ENCODE measurements at regions not wholly inside any gene's neighbourhood (a gene's known extent, or its start where the extent isn't known, plus 50 kb on each side); places are given as distances from the start of the nearest gene placed in this dataset.

GRCh38 chr13:55783841-55784240 is 1356.9 kb upstream of the PRR20A start:
- Histone ChIP-seq H3K27me3 (ENCODE audit: control insufficient read depth, insufficient read depth, low read length) (no peaks in the 10 kb centered on the region), H3K9me3 (ENCODE audit: control insufficient read depth, insufficient read depth, low read length) (no peaks in the 10 kb centered on the region), H3K4me1 (ENCODE audit: control insufficient read depth, insufficient read depth, low read length) (no peaks in the 10 kb centered on the region), H3K4me3 (ENCODE audit: low read length) (no peak overlapping the region), H3K27ac (ENCODE audit: low read length) (no peak overlapping the region), H3K36me3 (ENCODE audit: control insufficient read depth, insufficient read depth, low read length) (no peaks in the 10 kb centered on the region)
- Mint-ChIP-seq H3K9me3 (peaks cover 10 to 19% of the 10 kb centered on the region in 2 donors), H3K4me1 (no peaks in the 10 kb centered on the region), H3K27me3 (ENCODE audit: low read depth in 2 of 2) (no peaks in the 10 kb centered on the region), H3K4me3 (no peak overlapping the region), H3K36me3 (peaks cover 20% of the 10 kb centered on the region), H3K27ac (no peak overlapping the region)
- no CpG with 5 or more reads among the region's 1 CpG for WGBS (ENCODE audit: insufficient coverage)
- DNase-seq: no peak
- intact Hi-C loops (cut with micrococcal nuclease): no loop called here
- ATAC-seq: no peak
- TF ChIP-seq, protein P1, sequence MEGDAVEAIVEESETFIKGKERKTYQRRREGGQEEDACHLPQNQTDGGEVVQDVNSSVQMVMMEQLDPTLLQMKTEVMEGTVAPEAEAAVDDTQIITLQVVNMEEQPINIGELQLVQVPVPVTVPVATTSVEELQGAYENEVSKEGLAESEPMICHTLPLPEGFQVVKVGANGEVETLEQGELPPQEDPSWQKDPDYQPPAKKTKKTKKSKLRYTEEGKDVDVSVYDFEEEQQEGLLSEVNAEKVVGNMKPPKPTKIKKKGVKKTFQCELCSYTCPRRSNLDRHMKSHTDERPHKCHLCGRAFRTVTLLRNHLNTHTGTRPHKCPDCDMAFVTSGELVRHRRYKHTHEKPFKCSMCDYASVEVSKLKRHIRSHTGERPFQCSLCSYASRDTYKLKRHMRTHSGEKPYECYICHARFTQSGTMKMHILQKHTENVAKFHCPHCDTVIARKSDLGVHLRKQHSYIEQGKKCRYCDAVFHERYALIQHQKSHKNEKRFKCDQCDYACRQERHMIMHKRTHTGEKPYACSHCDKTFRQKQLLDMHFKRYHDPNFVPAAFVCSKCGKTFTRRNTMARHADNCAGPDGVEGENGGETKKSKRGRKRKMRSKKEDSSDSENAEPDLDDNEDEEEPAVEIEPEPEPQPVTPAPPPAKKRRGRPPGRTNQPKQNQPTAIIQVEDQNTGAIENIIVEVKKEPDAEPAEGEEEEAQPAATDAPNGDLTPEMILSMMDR (IDR thresholded peaks at IDR 0.05): no peak

GRCh38 chr13:55788548-55788947 is 1352.2 kb upstream of the PRR20A start:
- no peak overlapping the region for H3K27ac ChIP-seq (ENCODE audit: low read length)
- H3K27me3 ChIP-seq (ENCODE audit: control insufficient read depth, insufficient read depth, low read length): no peaks in the 10 kb centered on the region
- H3K4me1 Mint-ChIP-seq: no peaks in the 10 kb centered on the region
- TF ChIP-seq, protein P1 (IDR thresholded peaks at IDR 0.05): no peak
- ATAC-seq (no peak), DNase-seq (no peak)
- H3K9me3 Mint-ChIP-seq: peaks cover 13 to 24% of the 10 kb centered on the region in 2 donors
- H3K9me3 ChIP-seq (ENCODE audit: control insufficient read depth, insufficient read depth, low read length): no peaks in the 10 kb centered on the region
- H3K27ac Mint-ChIP-seq: no peak overlapping the region
- 100% methylated on average over 1 of the region's 1 CpG for WGBS (ENCODE audit: insufficient coverage)
- H3K27me3 Mint-ChIP-seq (ENCODE audit: low read depth in 2 of 2): no peaks in the 10 kb centered on the region
- no peak overlapping the region for H3K4me3 ChIP-seq (ENCODE audit: low read length)
- H3K4me1 ChIP-seq (ENCODE audit: control insufficient read depth, insufficient read depth, low read length): no peaks in the 10 kb centered on the region
- intact Hi-C loops (cut with micrococcal nuclease): no loop called here
- no peaks in the 10 kb centered on the region for H3K36me3 ChIP-seq (ENCODE audit: control insufficient read depth, insufficient read depth, low read length)
- H3K36me3 Mint-ChIP-seq: peaks cover 17% of the 10 kb centered on the region
- H3K4me3 Mint-ChIP-seq: no peak overlapping the region

DNA sequence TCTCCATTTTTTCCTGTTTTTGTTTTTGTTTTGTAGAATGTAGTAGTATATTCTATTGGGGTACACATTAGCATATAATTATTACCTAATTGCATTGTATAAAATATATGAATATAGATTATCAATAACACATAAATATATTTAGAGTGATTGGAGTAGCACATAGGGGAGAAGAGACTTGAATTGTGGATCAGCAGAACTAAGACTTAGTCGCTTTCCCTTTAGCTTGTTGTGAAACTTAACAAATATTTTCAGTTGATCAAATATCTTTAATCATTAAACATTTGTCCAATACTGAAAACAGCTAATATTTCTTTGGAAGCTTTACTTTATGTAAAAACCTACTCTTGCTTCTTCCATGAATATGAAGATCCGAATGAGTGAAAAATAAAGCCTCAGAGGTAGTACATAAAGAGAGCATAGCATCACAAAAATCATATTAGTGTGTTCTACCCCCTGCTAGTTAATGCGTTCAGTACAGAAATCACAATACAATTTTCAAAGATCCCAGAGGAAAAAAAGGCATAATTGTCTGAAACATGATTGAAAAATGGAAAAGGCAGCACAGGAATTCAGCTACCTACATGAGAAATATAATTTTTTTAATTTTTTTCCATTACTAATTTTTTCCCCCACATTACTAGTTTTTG is 1348.0 kb upstream of the PRR20A start:
- Mint-ChIP-seq H3K4me3 (no peak overlapping the region), H3K36me3 (peaks cover 7% of the 10 kb centered on the region), H3K4me1 (no peaks in the 10 kb centered on the region), H3K9me3 (peaks cover 14 to 23% of the 10 kb centered on the region in 2 donors), H3K27me3 (ENCODE audit: low read depth in 2 of 2) (no peaks in the 10 kb centered on the region), H3K27ac (no peak overlapping the region)
- TF ChIP-seq, protein P1 (IDR thresholded peaks at IDR 0.05): no peak
- Histone ChIP-seq H3K27ac (ENCODE audit: low read length) (no peak overlapping the region), H3K36me3 (ENCODE audit: control insufficient read depth, insufficient read depth, low read length) (no peaks in the 10 kb centered on the region), H3K27me3 (ENCODE audit: control insufficient read depth, insufficient read depth, low read length) (no peaks in the 10 kb centered on the region), H3K4me1 (ENCODE audit: control insufficient read depth, insufficient read depth, low read length) (no peaks in the 10 kb centered on the region), H3K4me3 (ENCODE audit: low read length) (no peak overlapping the region), H3K9me3 (ENCODE audit: control insufficient read depth, insufficient read depth, low read length) (no peaks in the 10 kb centered on the region)
- DNase-seq (no peak), ATAC-seq (no peak)
- intact Hi-C loops (cut with micrococcal nuclease): no loop called here
- 72% methylated on average over 2 of the region's 3 CpGs for WGBS (ENCODE audit: insufficient coverage)

- no peak overlapping the region for H3K27ac ChIP-seq (ENCODE audit: low read length)
- no peaks in the 10 kb centered on the region for H3K27me3 ChIP-seq (ENCODE audit: control insufficient read depth, insufficient read depth, low read length)
- Mint-ChIP-seq H3K4me1 (no peaks in the 10 kb centered on the region), H3K36me3 (no peaks in the 10 kb centered on the region), H3K27ac (no peak overlapping the region), H3K9me3 (peaks cover 11 to 12% of the 10 kb centered on the region in 2 donors), H3K4me3 (no peak overlapping the region), H3K27me3 (ENCODE audit: low read depth in 2 of 2) (no peaks in the 10 kb centered on the region)
- no peak for DNase-seq
- WGBS (ENCODE audit: insufficient coverage): 71% methylated on average over 7 of the region's 7 CpGs
- H3K9me3 ChIP-seq (ENCODE audit: control insufficient read depth, insufficient read depth, low read length): no peaks in the 10 kb centered on the region
- no peak for ATAC-seq
- H3K4me3 ChIP-seq (ENCODE audit: low read length): no peak overlapping the region
- H3K4me1 ChIP-seq (ENCODE audit: control insufficient read depth, insufficient read depth, low read length): no peaks in the 10 kb centered on the region
- intact Hi-C loops (cut with micrococcal nuclease): no loop called here
- no peaks in the 10 kb centered on the region for H3K36me3 ChIP-seq (ENCODE audit: control insufficient read depth, insufficient read depth, low read length)
- TF ChIP-seq, protein P1 (IDR thresholded peaks at IDR 0.05): no peak
These were observed 1325.2 kb upstream of the PRR20A start for GRCh38 chr13:55815458-55816033.
